ENCODE measurements at regions not wholly inside any gene's neighbourhood (a gene's known extent, or its start where the extent isn't known, plus 50 kb on each side); places are given as distances from the start of the nearest gene placed in this dataset.

DNA sequence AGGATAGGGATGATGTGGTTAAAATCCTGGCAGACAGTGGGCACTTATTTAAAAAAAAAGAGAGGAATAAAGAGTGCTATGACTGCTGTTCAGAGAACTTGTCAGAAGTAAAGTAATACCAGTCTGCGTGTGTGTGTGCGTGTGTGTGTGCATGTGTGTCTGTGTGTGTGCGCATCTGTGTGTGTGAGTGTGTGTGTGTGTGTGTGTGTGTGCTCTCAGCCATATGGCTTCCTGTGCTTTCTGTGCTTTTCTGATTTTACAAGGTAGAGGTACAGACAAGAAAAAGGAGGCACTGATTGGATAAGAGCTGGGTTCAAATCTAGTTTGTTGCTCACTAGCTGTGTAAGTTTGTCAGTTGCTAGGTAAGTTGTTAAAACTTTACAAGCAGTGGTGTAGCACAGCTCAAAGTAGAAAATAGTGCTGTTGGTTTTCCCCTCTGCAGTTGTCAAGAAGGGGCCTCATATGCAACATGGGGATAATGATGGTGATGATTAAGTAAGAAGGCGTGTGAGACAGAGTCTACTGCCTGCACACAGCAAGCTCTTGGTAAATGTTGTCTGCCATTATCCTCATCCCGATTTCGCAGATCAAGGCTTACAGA lies 155.3 kb upstream of the ZNF217 start:
- no peaks in the 10 kb centered on the region for H3K9me3 ChIP-seq (ENCODE audit: control insufficient read depth, low read length, poor library complexity, severe bottlenecking)
- Mint-ChIP-seq H3K4me1 (peaks cover 30% of the 10 kb centered on the region), H3K36me3 (ENCODE audit: low read depth) (no peaks in the 10 kb centered on the region), H3K27ac (peak overlapping the region; percentile 2), H3K4me3 (no peak overlapping the region), H3K27me3 (no peaks in the 10 kb centered on the region)
- no peak for DNase-seq
- peak; percentile 40 for ATAC-seq

DNA sequence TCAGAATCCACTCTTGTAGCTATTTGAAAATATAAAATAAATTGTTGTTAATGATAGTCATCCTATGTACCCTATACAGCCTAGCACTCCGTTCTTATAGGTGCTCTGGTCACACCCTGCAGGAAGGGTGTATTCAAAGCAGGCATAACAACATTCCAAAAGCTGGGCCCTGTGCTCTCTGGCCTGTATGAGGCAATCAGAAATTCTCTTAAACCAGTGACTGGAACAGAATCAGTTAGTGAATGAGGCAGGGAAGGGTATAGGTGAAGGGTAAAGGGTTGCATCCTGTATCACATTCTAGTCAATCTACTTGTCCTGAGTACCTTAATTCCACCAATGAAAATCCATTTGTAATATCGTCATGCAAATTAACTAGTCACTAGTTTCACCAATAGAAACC lies 154.5 kb upstream of the ZNF217 start:
- H3K9me3 ChIP-seq (ENCODE audit: control insufficient read depth, low read length, poor library complexity, severe bottlenecking): no peaks in the 10 kb centered on the region
- H3K27me3 Mint-ChIP-seq: no peaks in the 10 kb centered on the region
- H3K4me1 Mint-ChIP-seq: peaks cover 30% of the 10 kb centered on the region
- ATAC-seq: no peak
- H3K36me3 Mint-ChIP-seq (ENCODE audit: low read depth): no peaks in the 10 kb centered on the region
- no peak for DNase-seq
- H3K4me3 Mint-ChIP-seq: no peak overlapping the region
- H3K27ac Mint-ChIP-seq: peak overlapping the region; percentile 2

DNA sequence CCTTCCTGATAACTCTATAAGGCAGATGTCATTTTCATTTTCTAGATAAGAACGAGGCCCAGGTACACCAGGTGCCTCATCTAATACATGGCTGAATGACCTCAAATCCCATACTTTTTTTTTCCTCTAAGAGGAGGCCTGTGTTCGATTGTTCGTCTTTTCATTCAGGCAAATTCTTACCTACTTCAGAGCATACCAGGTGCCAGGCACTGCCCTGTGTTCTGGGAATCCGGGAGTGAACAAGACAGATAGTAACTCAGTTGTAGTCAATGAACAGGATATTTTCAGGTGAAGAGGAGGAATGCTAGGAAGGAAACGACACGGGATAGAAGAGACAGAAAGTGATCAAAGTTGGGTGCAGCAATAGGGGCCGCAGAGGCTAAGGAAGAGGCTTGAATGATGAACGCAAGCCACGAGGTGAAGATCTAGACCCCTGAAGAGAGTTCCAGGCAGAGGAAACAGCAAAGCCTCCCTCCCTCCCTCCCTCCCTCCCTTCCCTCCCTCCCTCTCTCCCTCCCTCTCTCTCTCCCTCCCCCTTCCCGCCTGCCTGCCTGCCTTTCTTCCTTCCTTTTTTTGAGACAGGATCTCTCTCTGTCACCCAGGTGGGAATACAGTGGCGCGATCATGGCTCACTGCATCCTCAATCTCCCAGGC lies 150.1 kb upstream of the ZNF217 start:
- Mint-ChIP-seq H3K4me3 (no peak overlapping the region), H3K27ac (no peak overlapping the region), H3K4me1 (peaks cover 30% of the 10 kb centered on the region), H3K36me3 (ENCODE audit: low read depth) (no peaks in the 10 kb centered on the region), H3K27me3 (no peaks in the 10 kb centered on the region)
- no peaks in the 10 kb centered on the region for H3K9me3 ChIP-seq (ENCODE audit: control insufficient read depth, low read length, poor library complexity, severe bottlenecking)
- no peak for ATAC-seq
- no peak for DNase-seq

DNA sequence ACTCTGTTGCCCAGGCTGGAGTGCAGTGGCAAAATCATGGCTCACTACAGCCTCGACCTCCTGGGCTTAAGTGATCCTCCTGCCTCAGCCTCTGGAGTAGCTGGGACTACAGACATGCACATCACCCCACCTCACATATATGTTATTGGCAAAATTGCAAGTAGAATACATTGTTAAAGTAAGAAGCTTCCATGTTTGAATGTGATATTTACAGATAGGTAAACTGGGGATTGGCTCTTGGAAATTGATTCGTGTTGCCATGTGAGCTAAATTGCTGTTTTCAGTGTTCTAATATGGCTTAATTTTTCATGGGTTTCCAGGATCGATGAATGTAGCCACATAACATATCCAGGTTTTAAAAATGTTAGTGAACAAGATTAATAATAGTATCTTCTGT lies 149.0 kb upstream of the ZNF217 start:
- no peaks in the 10 kb centered on the region for H3K9me3 ChIP-seq (ENCODE audit: control insufficient read depth, low read length, poor library complexity, severe bottlenecking)
- no peak for DNase-seq
- H3K27ac Mint-ChIP-seq: no peak overlapping the region
- no peak overlapping the region for H3K4me3 Mint-ChIP-seq
- H3K27me3 Mint-ChIP-seq: no peaks in the 10 kb centered on the region
- no peak for ATAC-seq
- H3K4me1 Mint-ChIP-seq: peaks cover 25% of the 10 kb centered on the region
- no peaks in the 10 kb centered on the region for H3K36me3 Mint-ChIP-seq (ENCODE audit: low read depth)

DNA sequence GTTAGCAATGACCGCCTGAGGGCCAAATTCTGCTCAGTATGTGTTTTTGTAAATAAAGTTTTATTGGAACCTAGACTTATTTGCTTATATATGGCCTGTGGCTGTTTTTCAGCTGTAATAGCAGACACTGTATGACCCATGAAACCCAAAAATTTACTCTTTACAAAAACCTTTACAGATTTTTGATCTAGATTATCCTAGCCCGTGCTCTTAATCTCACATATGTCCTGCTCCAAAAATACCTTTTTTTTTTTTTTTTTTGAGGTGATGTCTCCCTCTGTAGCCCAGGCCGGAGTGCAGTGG lies 148.0 kb upstream of the ZNF217 start:
- no peak overlapping the region for H3K4me3 Mint-ChIP-seq
- peak overlapping the region; percentile 97 for H3K27ac Mint-ChIP-seq

DNA sequence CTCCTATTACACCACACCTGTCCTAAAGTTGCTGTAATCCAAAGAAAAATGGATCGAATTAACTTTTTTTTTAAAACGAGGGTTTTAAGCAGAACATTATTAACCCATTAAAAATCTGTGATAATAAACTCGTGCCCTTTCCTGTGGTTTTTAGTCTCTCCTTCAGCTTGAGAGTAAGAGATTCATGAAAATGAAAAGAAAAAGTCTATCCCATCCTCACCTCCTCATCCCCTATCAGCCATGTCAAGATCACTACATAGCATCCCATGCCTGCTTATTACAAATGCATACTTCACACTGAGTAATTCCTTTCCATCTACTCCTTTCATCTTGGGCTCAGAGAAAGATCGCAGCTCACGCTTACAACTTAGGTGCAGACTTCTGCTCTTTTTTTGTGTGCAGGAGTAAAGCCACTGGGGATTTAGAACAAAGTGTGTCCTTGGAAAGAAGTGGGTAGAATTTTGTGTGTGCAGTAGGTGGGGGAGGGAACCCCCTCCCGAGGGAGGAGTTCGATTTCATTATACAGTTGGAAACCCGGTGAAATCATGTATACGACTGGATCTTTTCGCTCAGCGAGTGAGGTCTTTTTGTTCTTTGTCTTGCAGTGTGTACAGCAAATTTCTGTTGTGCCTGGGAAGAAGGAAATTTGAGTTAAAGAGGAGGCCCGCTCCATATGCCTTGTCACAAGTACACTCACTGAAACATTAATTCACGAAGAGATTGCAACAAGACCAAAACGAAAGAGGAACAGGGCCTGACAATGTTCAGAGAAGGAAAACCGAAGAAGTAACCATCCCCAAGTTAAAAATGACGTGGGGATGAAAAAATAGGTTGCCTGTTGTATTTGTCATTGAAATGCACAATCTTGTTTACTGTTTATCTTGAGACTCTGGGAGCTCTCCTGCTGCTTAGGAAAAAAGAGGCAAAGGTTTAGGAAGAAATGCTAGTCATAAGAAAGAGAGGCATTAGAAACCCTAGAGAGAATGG lies 146.5 kb upstream of the ZNF217 start:
- no peaks in the 10 kb centered on the region for H3K9me3 ChIP-seq (ENCODE audit: control insufficient read depth, low read length, poor library complexity, severe bottlenecking)
- H3K27me3 Mint-ChIP-seq: no peaks in the 10 kb centered on the region
- no peaks in the 10 kb centered on the region for H3K36me3 Mint-ChIP-seq (ENCODE audit: low read depth)
- ATAC-seq: peak; percentile 56
- no peak for DNase-seq
- H3K4me3 Mint-ChIP-seq: peak overlapping the region; percentile 92
- H3K27ac Mint-ChIP-seq: peak overlapping the region; percentile 97
- H3K4me1 Mint-ChIP-seq: peaks cover 37% of the 10 kb centered on the region

More for the DNA sequence above, 148.0 kb upstream of the ZNF217 start:
- H3K27me3 Mint-ChIP-seq: no peaks in the 10 kb centered on the region
- DNase-seq: no peak
- no peak for ATAC-seq
- no peaks in the 10 kb centered on the region for H3K9me3 ChIP-seq (ENCODE audit: control insufficient read depth, low read length, poor library complexity, severe bottlenecking)
- H3K36me3 Mint-ChIP-seq (ENCODE audit: low read depth): no peaks in the 10 kb centered on the region
- H3K4me1 Mint-ChIP-seq: peaks cover 30% of the 10 kb centered on the region

DNA sequence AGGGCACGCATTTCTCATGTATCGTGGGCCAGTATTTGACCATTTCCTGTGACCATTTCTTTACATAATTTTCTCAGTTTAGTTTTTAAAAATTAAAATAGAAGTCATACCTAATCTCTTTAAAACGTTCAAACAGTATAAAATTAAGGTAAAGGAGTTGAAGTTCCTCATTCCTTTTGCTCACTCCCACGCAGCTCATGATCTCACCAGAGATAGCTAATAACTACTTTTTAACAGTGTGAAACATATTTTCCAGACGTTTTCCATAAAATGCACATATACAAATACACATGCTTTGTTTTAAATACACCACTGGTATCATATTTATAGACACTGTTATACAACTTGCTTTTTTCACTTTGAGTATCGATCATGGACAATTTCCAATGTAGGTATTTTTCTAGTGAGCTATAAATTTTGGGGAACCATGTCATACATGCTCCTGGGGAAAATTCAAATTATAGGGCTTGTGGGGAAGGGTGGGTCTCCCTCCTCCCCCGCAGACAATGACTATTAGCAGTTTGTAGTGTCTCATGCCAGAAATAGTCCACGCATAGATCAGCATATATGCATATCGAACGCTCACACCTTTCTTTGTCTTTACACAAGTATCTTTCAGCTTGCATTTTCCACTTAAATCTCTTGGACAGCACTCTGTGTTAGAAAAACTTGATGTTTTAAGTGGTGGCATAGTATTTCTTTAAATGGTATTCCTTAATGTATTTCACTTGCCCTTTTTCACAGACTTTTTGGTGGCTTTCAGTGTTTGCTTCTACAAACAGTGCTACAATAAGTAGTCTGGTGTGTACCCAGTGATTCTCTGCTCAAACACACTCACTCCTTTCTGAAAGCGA lies 145.5 kb upstream of the ZNF217 start:
- H3K4me1 Mint-ChIP-seq: peaks cover 37% of the 10 kb centered on the region
- ATAC-seq: no peak
- peak overlapping the region; percentile 92 for H3K4me3 Mint-ChIP-seq

DNA sequence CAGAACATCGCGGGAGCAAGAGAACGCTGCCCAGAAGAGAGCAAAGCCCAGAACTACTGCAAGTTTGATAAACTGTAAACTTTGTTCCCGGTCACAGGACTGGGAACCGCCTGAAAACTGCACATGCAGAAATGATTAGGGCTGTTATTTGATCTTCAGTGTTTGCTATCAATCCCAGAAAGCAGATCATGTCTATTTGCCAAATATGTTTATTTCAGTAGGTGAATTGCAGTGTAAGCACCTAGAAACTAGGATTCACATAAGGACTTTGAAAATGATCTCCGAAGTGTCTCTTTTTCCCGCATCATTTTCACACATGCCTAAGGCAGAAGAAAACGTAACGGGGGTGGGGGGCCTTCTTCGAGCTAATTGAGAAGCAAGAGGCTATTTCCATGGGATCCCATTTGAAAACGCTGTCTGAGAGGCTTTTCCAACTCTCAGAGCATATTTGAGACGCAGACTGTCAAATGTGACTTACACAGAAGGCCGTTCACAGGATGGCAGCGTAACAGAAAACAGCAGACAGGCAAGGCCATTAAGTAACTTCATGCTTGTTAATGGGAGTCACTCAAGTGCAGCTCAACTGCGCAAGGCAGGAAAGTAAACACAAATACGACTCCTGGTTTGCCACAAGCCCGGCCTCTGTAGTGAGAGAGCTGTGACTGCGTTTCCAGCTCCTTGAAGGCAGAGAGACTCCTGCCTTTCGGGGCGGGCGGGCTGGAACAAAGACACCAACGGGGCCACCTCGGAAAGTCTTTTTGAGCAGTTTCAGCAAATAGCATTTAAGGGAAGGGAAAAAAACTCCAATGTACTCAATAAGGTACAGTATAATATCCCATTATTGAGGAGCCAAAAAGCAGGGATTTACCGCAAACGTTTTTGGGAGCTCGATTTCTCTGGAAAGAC lies 144.7 kb upstream of the ZNF217 start:
- DNase-seq: no peak
- ATAC-seq: no peak
- Mint-ChIP-seq H3K27ac (no peak overlapping the region), H3K27me3 (no peaks in the 10 kb centered on the region), H3K4me1 (peaks cover 32% of the 10 kb centered on the region), H3K4me3 (no peak overlapping the region), H3K36me3 (ENCODE audit: low read depth) (no peaks in the 10 kb centered on the region)
- no peaks in the 10 kb centered on the region for H3K9me3 ChIP-seq (ENCODE audit: control insufficient read depth, low read length, poor library complexity, severe bottlenecking)

More for the DNA sequence above, 145.5 kb upstream of the ZNF217 start:
- Mint-ChIP-seq H3K27me3 (no peaks in the 10 kb centered on the region), H3K27ac (peak overlapping the region; percentile 97), H3K36me3 (ENCODE audit: low read depth) (no peaks in the 10 kb centered on the region)
- DNase-seq: no peak
- no peaks in the 10 kb centered on the region for H3K9me3 ChIP-seq (ENCODE audit: control insufficient read depth, low read length, poor library complexity, severe bottlenecking)

DNA sequence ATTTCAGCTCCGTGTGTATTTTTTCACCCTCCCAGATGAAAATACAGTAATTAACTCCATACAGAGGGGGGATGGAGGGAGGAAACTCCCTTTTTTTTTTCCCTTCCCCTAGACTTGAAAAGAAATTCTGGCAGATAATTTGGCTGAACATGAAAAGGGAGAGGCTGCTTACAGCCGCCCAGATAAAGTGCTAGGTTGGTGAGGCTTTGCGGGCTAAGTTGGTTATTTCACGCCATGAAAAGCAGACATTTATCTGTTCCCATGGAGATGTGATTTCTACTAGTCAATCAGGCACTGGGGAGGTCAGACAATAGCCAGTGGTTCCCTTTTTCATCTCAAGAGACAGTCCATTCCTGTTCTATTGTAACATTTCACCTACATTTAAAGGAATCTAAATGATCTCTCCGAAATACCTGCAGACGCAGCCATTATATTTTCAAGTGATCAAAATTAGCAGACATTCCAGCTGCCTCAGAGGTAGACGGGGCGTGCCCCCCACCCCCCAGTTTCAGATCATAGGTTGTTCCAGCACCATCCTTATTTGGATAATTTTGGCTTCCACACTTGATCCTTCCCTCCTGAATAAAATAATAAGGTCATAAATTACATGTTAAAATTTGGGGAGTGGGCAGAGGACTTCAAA lies 143.9 kb upstream of the ZNF217 start:
- peak overlapping the region; percentile 63 for H3K4me3 Mint-ChIP-seq
- H3K9me3 ChIP-seq (ENCODE audit: control insufficient read depth, low read length, poor library complexity, severe bottlenecking): no peaks in the 10 kb centered on the region
- DNase-seq (no peak), ATAC-seq (no peak)
- peaks cover 32% of the 10 kb centered on the region for H3K4me1 Mint-ChIP-seq
- no peak overlapping the region for H3K27ac Mint-ChIP-seq
- H3K36me3 Mint-ChIP-seq (ENCODE audit: low read depth): no peaks in the 10 kb centered on the region
- no peaks in the 10 kb centered on the region for H3K27me3 Mint-ChIP-seq

DNA sequence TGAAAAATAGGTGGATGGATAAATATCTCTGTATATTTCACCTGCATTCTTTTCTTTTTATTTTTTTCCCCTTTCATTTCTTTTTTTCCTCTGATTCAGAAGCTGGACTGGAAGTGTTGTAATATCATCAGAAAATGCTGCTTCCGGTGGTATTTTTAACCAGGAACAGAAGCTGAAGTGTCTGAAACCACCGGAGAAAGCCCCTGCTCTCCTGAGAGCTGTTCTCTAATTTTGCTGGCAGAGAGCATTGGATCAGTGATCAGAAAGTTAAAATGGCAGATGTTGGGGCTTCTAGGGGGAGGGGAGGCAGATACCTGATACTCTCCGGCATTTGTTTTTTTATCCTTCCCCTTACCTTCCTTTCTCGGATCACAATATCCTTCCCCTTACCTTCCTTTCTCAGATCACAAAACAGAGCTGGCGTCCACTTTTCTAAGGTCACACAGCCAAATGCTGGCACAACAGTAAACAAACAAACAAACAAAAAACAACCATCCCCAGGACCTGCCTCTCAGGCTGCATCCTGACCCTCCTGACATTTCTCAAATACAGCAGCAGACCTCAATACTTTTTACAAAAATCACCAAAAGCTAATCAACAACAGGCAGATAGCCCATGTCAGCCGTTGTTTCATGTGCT lies 143.2 kb upstream of the ZNF217 start:
- peak; percentile 62 for ATAC-seq
- H3K4me3 Mint-ChIP-seq: peak overlapping the region; percentile 63
- no peaks in the 10 kb centered on the region for H3K36me3 Mint-ChIP-seq (ENCODE audit: low read depth)
- no peaks in the 10 kb centered on the region for H3K9me3 ChIP-seq (ENCODE audit: control insufficient read depth, low read length, poor library complexity, severe bottlenecking)
- DNase-seq: no peak
- no peak overlapping the region for H3K27ac Mint-ChIP-seq
- H3K27me3 Mint-ChIP-seq: no peaks in the 10 kb centered on the region
- peaks cover 32% of the 10 kb centered on the region for H3K4me1 Mint-ChIP-seq

DNA sequence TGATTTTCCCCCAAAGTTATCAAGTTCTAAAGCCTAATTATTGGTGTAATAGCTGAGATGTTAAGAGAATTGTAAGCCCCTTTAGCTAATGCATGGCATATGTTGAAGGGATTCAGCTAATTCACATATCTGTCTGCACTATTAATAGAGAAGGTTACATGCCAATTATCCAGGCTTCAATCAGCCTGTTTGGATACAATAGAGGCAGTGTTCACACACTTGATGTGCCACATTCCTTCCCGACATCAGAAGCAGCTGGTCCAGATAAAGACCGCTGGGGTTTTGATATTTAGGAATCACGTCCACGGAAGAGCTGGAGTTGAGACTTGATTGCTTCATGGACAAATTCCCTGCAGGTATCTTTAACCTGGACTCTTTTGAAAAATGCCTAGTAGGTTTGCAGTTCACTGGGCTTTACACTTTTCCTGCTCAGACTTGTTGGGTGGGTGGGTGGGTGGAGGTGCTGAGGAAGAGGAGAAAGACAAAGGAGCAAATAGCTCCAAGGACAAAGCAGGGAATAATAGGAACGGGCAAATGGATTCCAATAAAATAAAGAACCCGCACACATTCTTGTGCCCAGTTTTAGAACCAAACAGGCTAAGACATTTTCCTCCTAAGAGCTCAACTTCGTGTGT lies 142.6 kb upstream of the ZNF217 start:
- DNase-seq: no peak
- H3K27me3 Mint-ChIP-seq: no peaks in the 10 kb centered on the region
- ATAC-seq: no peak
- H3K27ac Mint-ChIP-seq: no peak overlapping the region
- H3K4me3 Mint-ChIP-seq: no peak overlapping the region
- peaks cover 31% of the 10 kb centered on the region for H3K4me1 Mint-ChIP-seq
- no peaks in the 10 kb centered on the region for H3K9me3 ChIP-seq (ENCODE audit: control insufficient read depth, low read length, poor library complexity, severe bottlenecking)
- no peaks in the 10 kb centered on the region for H3K36me3 Mint-ChIP-seq (ENCODE audit: low read depth)

Measured in T-helper 17 cell (primary cell).